ENCODE measurements at regions not wholly inside any gene's neighbourhood (a gene's known extent, or its start where the extent isn't known, plus 50 kb on each side); places are given as distances from the start of the nearest gene placed in this dataset.

GRCh38 chr19:33902395-33902794, 105.7 kb downstream of the KCTD15 start:
- no peak for DNase-seq

GRCh38 chr19:33902802-33903488, 106.3 kb downstream of the KCTD15 start:
- DNase-seq, result peak; percentile 13

DNA sequence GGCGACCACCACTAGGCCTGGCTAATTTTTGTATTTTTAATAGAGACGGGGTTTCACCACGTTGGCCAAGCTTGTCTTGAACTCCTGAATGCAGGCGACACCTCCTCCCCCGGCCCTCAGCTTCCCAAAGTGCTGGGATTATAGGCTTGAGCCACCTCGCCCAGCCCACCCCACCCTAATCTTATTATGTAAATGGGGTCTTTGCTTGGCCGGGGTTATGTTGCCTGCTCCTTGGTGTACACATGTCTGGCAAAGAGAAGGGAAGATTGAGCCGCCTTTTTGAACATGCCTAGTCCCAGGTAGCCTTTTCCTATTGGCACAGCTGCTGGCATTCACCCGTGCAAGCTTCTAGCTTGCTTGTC, 106.8 kb downstream of the KCTD15 start:
- DNase-seq, result no peak

DNA sequence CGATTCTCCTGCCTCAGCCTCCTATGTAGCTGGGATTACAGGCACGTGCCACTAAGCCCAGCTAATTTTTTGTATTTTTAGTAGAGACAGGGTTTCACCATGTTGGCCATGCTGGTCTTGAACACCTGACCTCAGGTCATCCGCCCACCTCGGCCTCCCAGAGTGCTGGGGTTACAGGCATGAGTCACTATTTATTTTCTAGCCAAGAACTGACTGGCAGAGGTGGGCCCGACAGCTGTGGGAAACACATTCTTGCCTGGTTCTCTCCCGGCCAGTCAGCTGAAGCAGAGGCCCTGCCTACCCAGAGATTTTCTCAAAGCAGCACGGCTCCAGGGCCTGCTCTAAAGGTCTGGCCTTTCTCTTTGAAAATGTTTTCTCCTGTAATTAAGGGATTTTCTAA, 108.0 kb downstream of the KCTD15 start:
- DNase-seq, result no peak

GRCh38 chr19:33905473-33905936, 108.8 kb downstream of the KCTD15 start:
- no peak for DNase-seq

DNA sequence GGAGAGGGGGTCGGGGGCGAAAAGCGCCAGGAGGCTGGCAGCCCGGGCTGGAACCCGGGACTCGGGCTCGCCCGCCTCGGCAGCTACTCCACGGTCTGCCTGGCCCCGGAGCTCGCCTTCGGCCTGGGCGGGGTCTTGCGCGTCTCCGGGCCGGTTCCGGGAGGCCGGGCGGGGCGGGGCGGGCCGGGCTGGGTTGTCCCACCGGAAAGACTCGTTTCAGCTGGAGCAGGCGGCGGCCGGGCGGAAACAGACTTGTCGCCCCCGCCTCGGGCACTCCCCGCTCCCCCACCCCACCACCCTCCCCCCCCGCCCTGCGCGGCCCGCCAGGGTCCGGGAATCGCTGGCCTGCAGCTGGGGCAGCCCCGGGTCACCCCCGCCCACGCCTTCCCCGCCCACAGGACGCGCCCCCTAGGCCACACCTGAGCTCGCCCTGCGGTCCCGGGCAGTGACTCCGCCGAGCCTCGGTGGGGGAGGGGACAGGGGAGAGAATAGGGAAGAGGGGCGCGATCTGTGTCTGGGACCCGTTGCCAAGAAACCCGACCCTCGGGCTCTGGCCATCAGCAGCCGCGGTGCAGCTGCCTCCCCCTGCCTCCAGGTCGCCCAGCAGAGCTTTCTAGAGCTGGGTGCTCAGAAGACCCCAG, 109.4 kb downstream of the KCTD15 start:
- no peak for DNase-seq

- no peak for DNase-seq
These were observed 110.1 kb downstream of the KCTD15 start for GRCh38 chr19:33906578-33907335.

GRCh38 chr19:33910922-33911321, 114.3 kb downstream of the KCTD15 start:
- no peak for DNase-seq

DNA sequence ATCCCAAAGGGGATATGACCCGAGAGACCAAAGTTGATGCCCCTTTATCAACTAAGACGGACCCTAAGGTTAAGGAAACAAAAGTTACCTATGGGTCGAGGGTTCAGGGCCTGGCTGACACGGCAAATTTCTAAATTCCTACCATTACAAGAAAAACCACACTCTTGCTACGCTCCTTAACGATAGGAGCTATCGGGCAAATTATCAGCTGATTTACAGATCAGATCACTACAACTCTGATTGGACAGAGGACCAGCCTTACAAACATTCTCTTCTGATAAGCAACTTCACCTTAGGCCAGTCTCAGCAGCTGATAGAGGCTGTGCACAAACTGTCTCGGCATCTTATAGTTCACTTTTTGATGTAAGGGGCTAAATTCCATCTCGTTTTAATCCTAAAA, 117.9 kb downstream of the KCTD15 start:
- no peak for DNase-seq

DNA sequence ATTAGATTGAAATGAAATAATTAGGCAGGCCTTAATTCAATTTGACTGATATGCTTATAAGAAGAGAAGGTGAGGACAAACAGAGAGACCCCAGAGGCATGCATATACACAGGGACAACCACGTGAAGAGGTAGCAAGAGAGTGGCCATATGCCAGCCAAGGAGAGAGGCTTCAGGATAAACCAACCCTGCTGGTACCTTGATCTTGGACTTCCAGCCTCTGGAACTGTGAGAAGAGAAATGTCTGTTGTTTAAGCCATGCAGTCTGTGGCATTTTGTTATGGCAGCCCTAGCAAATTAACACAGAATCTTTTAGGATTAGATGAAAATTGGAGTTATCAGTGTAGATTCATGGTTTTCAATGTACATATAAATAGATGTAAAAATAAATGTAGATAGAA, 120.1 kb downstream of the KCTD15 start:
- DNase-seq, result no peak

DNA sequence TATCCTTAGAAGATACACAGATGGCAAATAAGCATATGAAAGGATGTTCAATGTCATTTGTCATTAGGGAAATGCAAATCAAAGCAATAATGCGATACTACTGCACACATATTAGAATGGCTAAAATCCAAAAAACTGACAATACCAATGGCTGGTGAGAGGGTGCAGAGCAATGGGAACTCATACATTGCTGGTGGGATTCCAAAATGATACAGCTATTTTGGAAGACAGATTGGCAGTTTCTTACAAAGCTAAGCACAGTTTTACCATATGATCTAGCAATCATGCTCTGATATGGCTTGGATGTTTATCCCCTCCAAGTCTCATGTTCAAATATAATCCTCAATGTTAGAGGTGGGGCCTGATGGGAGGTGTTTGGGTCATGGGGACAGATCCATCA, 122.6 kb downstream of the KCTD15 start:
- no peak for DNase-seq

DNA sequence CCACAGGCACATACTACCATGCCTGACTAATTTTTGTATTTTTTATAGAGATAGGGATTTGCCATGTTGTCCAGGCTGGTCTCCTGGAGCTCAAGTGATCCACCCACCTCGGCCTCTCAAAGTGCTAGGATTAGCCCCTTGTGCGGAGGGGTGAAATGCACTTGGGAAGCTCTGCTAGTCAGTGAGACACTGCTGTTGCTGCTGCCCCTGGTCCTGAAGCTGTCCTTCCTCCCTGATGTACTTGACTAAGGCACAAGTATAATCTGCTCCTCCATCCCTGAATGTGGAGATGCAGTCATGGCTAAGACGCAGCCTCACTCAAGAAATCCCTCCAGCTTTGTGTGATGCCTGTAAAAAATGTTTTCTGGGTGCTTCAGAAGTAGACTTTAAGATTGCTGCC, 124.5 kb downstream of the KCTD15 start:
- no peak for DNase-seq

DNA sequence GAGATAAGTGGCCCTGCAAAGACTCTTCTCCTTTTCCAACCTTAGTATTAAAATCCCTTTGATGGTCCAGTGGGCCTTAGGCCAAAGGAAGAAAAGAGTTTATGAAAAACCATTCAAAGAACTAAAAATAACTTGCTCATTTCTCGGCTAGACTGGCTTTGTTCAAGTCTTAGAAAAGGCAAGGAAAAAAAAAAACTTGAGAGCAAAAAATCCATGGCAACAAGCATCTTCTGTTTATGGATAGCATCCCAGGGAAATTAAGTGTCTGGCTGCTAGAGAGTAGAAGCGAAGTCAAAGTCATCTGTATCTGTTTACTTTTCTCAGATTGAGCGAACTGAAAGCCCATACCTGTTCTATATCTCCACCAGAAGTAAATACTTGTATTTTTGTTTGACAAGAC, 129.6 kb downstream of the KCTD15 start:
- DNase-seq, result no peak

DNA sequence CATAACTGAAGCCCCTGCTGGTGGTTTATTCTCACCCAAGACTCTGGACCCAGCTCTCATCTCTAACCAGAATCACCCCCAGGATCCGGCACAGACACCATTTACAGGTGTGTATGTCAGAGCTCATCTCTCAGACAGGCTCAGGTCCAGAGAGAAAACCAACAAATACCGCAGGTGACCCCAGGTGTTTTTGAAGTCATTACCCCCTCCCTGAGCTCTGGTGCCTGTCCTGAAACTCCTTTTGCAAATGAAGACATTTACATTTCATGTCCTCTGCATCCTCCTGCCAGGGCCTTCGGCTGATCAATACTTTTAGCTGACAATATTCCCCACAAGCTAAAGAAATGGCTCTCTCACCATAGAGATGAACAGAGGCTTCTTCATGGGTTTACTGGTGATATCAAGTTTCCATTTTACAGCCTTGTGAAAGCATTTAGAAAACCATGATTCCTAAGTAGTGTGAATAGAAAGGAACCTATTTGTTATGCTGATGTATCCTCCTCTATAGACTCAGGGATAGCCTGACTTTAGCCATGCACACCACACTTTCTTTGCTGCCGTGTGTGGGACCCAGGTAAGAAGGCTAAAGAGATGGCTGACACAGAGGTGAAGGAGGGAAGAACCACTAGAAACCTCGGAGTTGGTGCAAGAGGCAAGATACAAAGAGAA, 131.3 kb downstream of the KCTD15 start:
- no peak for DNase-seq

DNA sequence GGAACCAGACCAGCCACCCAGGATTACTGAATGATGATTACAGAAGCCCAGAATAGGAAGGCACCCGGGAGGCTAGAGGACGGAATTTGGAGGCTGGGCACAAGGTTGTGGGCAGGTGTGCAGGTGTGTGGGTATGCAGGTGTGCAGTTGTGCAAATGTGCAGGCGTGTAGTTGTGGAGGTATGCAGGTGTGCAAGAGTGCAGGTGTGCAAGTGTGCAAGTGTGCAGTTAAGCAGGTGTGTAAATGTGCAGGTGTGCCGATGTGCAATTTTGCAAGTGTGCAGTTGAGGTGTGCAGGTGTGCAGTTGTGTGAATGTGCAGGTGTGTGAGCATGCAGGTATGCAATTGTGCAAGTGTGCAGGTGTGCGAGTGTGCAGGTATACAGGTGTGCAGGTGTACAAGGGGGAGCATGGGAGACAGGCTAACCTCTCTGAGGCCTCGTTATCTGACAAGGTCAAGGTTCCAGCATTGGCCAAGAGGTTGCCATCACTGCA, 131.8 kb downstream of the KCTD15 start:
- no peak for DNase-seq

DNA sequence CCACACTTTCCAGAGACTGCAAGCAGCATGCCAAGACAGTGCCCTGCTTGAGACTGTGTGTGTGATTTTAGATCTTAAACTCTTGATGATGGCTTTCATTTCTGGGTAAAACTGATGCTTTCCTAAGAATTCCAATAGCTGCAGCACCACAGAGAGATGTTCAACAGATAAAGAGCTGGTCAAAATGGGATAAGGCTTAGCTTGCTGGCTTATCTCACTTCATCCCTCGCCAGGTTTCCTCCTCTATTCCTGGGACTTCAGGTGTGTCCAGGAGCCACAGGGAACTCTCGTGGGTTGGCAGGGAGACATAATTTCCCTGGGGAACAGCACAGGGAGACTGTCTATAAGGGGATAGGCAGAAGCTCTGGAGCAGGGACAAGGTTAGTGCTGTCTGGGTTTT, 137.3 kb downstream of the KCTD15 start:
- no peak for DNase-seq

- no peak for DNase-seq
These were observed 142.2 kb downstream of the KCTD15 start for GRCh38 chr19:33938821-33939220.

- no peak for DNase-seq
These were observed 144.5 kb downstream of the KCTD15 start for GRCh38 chr19:33941133-33941532.

DNA sequence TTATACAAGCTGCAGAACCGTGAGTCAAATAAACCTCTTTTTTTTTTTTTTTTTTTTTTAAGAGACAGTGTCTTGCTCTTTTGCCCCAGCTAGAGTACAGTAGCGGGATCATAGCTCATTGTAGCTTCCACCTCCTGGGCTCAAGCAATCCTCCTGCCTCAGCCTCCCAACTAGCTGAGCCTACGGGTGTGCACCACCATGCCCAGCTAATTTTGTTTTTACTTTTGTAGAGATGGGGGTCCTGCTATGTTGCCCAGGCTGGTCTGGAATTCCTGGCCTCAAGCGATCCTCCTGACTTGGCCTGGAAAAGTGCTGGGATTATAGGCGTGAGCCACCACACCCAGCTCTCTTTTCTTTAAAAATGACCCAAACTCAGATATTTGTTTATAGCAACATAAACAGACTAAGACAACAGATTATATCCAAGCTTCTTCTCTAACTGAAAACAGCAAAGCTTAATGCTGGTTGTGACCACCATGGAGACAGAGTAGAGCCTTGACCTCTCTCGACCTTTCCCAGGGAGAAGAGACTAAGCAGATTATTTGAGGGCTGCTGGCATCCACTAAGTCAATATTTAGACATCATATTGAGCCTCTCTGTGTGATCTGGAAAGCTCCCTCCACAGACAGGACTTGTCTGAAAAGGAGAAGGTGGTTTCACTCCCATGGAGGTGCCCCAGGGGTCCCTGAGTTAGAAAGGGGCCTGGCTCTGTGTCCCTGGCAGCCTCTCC, 150.0 kb downstream of the KCTD15 start:
- no peak for DNase-seq

DNA sequence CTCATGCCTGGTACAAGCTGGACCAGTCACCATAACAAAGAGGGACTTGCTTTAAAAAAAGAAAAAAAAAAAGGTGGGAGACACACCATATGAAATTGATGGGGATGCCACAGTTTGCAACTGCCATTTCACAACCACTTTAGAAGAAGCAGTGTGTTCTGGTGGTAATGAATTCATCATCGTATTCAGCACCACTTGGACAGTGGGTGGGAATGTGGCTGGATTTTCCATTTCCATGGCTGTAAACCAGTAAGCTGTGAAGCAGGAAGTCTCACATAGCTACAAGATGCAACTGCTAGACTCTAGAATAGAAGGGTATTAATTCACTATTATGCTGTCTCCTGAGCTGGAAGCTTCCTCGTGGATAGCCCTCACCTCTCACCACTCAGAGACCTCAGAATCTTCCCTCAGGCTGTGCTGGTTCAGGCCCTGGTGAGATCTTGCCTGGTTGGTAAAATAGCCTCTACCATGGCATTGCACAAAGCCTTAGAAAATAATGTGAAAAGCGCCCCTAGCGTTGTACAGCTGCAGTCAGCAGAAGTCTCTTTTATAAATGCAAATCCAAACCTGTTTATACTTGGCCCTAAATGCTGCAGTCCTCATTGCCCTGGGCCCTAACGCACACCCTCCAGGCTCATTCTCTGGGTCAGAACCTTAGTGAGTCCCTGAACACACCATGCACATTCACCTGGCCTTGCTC, 150.7 kb downstream of the KCTD15 start:
- DNase-seq, result no peak

- no peak for DNase-seq
These were observed 152.1 kb downstream of the KCTD15 start for GRCh38 chr19:33948651-33949335.
